Ovary (tissue), 3 donors: ENCODE measurements at regions not wholly inside any gene's neighbourhood (a gene's known extent, or its start where the extent isn't known, plus 50 kb on each side); places are given as distances from the start of the nearest gene placed in this dataset.

Experiments
- CTCF ChIP-seq, 3 donors: fragments of 450-650 bp in 2 of 3; fragments of 200-600 bp in 1 of 3; IDR thresholded peaks; one replicate each; pipeline versions ENCODE4 v1.5.1 to v1.8.0; 2016 to 2022; ENCODE audit warnings: antibody characterized with exemption in 3 of 3, mild to moderate bottlenecking in 1 of 3
- POLR2A ChIP-seq: fragments of 450-650 bp; IDR thresholded peaks from one replicate; pipeline ENCODE4 v1.6.1; 2017; ENCODE audit warnings: antibody characterized with exemption, mild to moderate bottlenecking, moderate library complexity
- donor health status: DM: no; HTN: no; CAD: no.

GRCh38 chr1:213335084-213335483 is 284.0 kb downstream of the RPS6KC1 start:
- no peak for TF ChIP-seq CTCF (IDR thresholded peaks at IDR 0.05)
- TF ChIP-seq POLR2A = no peak
